Body of pancreas (tissue), 4 donors: ENCODE measurements at regions not wholly inside any gene's neighbourhood (a gene's known extent, or its start where the extent isn't known, plus 50 kb on each side); places are given as distances from the start of the nearest gene placed in this dataset.

ENCODE experiments used
- CTCF ChIP-seq, 7 experiments: fragments of 450-650 bp in 4 of 7; fragments of 200-600 bp in 3 of 7; sonication (generic) in 3 of 7; IDR thresholded peaks; one replicate each; pipeline ENCODE4 v1.5.1; 2016 to 2019; ENCODE audit warnings: antibody characterized with exemption in 7 of 7
- POLR2A ChIP-seq, 3 donors: fragments of 450-650 bp; IDR thresholded peaks; one replicate each; pipeline ENCODE4 v1.6.1; 2016; ENCODE audit warnings: antibody characterized with exemption in 3 of 3, mild to moderate bottlenecking in 2 of 3

- no peak for TF ChIP-seq CTCF (IDR thresholded peaks at IDR 0.05)
- no peak for TF ChIP-seq POLR2A (IDR thresholded peaks at IDR 0.05)
Measured at GRCh38 chr4:58274553-58274952, 1164.4 kb upstream of the IGFBP7 start.
